Prostate gland (tissue), 2 donors: ENCODE measurements at regions not wholly inside any gene's neighbourhood (a gene's known extent, or its start where the extent isn't known, plus 50 kb on each side); places are given as distances from the start of the nearest gene placed in this dataset.

Source experiments
- DNase-seq: peaks from one replicate; pipeline ENCODE4 v3.0.0-alpha.2; 2019; ENCODE audit warnings: low spot score
- H3K27ac ChIP-seq, 2 donors: fragments of 200-600 bp; sonication (generic); 2 replicates each; pipeline ENCODE4 v1.5.1; 2017 to 2019
- H3K27me3 ChIP-seq: fragments of 200-600 bp; sonication (generic); replicated peaks from 2 replicates; pipeline ENCODE4 v1.5.1; 2019; ENCODE audit not compliant: insufficient read depth
- H3K36me3 ChIP-seq, 2 donors: fragments of 200-600 bp; sonication (generic); 1 replicate in 1 of 2; 2 replicates in 1 of 2; pipeline versions ENCODE4 v1.5.1 to v1.8.1; 2017 to 2019
- H3K4me1 ChIP-seq: fragments of 200-600 bp; sonication (generic); replicated peaks from 2 replicates; pipeline ENCODE4 v1.5.1; 2019
- H3K4me3 ChIP-seq, 2 donors: fragments of 200-600 bp; sonication (generic); 2 replicates each; pipeline ENCODE4 v1.5.1; 2017 to 2019
- H3K9me3 ChIP-seq: fragments of 200-600 bp; sonication (generic); 2 replicates; pipeline ENCODE4 v1.5.1; 2017
- POLR2A ChIP-seq: fragments of 450-650 bp; IDR thresholded peaks from one replicate; pipeline ENCODE4 v1.6.1; 2016; ENCODE audit warnings: antibody characterized with exemption, mild to moderate bottlenecking
- POLR2AphosphoS5 ChIP-seq: sonication (generic); formaldehyde crosslinking; IDR thresholded peaks from one replicate; pipeline ENCODE4 v1.6.1; 2017; ENCODE audit warnings: antibody characterized with exemption
- WGBS: methylation state at CpG from one replicate; pipeline ENCODE4 v1.1.5; 2018; 5-methylcytosine and 5-hydroxymethylcytosine counted together
- intact Hi-C: fragments of 100-400 bp; cut with DNase I; formaldehyde crosslinking; loops from one replicate; pipeline ENCODE4 v1.14.2; 2022
- TF ChIP-seq, protein P1 (sequence below), 4 experiments: fragments of 200-600 bp in 2 of 4; fragments of 450-650 bp in 2 of 4; sonication (generic) in 2 of 4; IDR thresholded peaks; 1 replicate in 3 of 4; 2 replicates in 1 of 4; pipeline ENCODE4 v1.5.1; 2016 to 2019; ENCODE audit warnings: antibody characterized with exemption in 4 of 4, mild to moderate bottlenecking in 2 of 4, moderate library complexity in 2 of 4

DNA sequence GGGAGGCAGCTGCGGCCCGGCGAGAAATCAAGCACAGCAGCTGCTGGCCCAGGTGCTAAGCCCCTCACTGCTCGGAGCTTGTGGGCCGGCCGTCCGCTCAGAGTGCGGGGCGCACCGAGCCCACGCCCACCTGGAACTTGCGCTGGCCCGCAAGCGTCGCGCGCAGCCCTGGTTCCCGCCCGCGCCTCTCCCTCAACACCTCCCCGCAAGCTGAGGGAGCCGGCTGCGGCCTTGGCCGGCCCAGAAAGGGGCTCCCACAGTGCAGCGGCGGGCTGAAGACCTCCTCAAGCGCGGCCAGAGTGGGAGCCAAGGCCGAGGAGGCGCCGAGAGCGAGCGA lies 92.9 kb downstream of the HAPSTR1 start:
- TF ChIP-seq POLR2A: no peak
- TF ChIP-seq, protein P1, sequence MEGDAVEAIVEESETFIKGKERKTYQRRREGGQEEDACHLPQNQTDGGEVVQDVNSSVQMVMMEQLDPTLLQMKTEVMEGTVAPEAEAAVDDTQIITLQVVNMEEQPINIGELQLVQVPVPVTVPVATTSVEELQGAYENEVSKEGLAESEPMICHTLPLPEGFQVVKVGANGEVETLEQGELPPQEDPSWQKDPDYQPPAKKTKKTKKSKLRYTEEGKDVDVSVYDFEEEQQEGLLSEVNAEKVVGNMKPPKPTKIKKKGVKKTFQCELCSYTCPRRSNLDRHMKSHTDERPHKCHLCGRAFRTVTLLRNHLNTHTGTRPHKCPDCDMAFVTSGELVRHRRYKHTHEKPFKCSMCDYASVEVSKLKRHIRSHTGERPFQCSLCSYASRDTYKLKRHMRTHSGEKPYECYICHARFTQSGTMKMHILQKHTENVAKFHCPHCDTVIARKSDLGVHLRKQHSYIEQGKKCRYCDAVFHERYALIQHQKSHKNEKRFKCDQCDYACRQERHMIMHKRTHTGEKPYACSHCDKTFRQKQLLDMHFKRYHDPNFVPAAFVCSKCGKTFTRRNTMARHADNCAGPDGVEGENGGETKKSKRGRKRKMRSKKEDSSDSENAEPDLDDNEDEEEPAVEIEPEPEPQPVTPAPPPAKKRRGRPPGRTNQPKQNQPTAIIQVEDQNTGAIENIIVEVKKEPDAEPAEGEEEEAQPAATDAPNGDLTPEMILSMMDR (IDR thresholded peaks at IDR 0.05): no peak
- no peak for TF ChIP-seq POLR2AphosphoS5
- Histone ChIP-seq H3K4me1 (no peaks in the 10 kb centered on the region), H3K27me3 (no peaks in the 10 kb centered on the region), H3K4me3 (no peak overlapping the region), H3K27ac (no peak overlapping the region), H3K36me3 (no peaks in the 10 kb centered on the region), H3K9me3 (no peaks in the 10 kb centered on the region)
- 96% methylated on average over 20 of the region's 33 CpGs for WGBS
- DNase-seq: no peak
- intact Hi-C loops: no loop called here

DNA sequence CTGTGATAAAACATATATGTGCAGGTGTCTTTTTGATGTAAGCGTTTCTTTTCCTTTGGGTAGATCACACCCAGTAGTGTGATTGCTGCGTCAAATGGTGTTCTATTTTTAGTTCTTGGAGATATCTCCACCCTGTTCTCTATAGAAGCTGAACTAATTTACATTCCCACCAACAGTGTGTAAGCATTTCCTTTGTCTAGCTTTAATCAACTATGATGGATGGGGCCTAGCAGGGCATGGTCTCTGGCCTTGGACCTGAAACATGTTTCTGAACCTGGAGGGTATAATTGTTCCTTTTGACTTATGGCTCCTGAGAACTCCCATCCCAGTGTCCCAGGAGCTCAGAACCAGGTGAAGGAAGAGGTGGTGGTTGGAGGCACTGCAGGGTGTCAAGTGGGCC lies 93.9 kb downstream of the HAPSTR1 start:
- intact Hi-C loops: no loop called here
- H3K9me3 ChIP-seq: no peaks in the 10 kb centered on the region
- 95% methylated on average over 2 of the region's 2 CpGs for WGBS

DNA sequence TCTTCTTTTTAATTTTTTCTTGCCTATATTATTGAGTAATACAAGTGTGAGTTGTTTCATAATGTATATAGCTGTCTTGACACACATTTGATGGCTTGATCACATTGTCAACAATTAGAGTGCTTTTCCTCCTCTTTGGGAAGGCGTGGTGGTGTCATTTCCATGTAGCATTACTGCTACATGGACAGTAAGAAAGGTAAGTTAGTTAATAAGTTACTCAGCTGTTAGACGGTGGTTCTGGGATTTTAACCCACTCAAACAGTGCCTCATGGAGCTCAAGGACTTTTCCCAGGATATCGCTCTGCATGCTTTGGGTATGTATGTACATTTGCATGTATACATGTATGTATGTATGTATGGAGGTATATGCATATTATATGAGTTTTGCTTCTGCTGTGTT lies 94.6 kb downstream of the HAPSTR1 start:
- no peaks in the 10 kb centered on the region for H3K9me3 ChIP-seq
- no peaks in the 10 kb centered on the region for H3K36me3 ChIP-seq
- intact Hi-C loops: no loop called here
- DNase-seq: no peak
- WGBS: 75% methylated on average over 3 of the region's 3 CpGs
- H3K27me3 ChIP-seq: no peaks in the 10 kb centered on the region
- H3K4me1 ChIP-seq: no peaks in the 10 kb centered on the region
- TF ChIP-seq, protein P1 (IDR thresholded peaks at IDR 0.05): no peak
- TF ChIP-seq POLR2A (no peak), POLR2AphosphoS5 (no peak)
- no peak overlapping the region for H3K4me3 ChIP-seq
- no peak overlapping the region for H3K27ac ChIP-seq

More for the DNA sequence above, 93.9 kb downstream of the HAPSTR1 start:
- Histone ChIP-seq H3K27me3 (no peaks in the 10 kb centered on the region), H3K36me3 (no peaks in the 10 kb centered on the region), H3K4me3 (no peak overlapping the region), H3K4me1 (no peaks in the 10 kb centered on the region), H3K27ac (no peak overlapping the region)
- no peak for TF ChIP-seq POLR2AphosphoS5
- TF ChIP-seq POLR2A: no peak
- TF ChIP-seq, protein P1 (IDR thresholded peaks at IDR 0.05): no peak
- DNase-seq: no peak

DNA sequence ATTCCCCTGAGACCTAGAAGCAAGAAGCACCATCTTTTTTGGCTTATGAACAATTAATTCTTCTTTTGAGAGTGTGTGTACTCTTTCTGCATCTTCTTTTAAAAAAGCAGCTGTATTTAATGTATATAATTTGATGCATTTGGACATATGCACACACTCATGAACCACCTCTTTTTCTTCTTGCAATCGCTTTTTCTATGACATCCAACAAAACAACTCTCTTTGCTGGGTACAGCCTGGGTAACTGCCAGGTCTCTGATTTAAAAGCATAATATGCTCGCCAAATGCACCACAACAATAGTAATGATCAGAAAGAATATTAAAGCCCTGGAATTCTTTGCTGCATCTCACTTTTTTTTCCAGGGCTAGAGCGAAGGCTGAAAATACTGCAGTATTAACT lies 97.3 kb downstream of the HAPSTR1 start:
- Histone ChIP-seq H3K36me3 (no peaks in the 10 kb centered on the region), H3K27ac (no peak overlapping the region), H3K4me1 (no peaks in the 10 kb centered on the region), H3K27me3 (no peaks in the 10 kb centered on the region), H3K4me3 (no peak overlapping the region), H3K9me3 (no peaks in the 10 kb centered on the region)
- intact Hi-C loops: no loop called here
- no peak for DNase-seq
- 42% methylated on average over 3 of the region's 3 CpGs for WGBS
- no peak for TF ChIP-seq POLR2AphosphoS5
- TF ChIP-seq POLR2A: no peak
- TF ChIP-seq, protein P1 (IDR thresholded peaks at IDR 0.05): no peak

DNA sequence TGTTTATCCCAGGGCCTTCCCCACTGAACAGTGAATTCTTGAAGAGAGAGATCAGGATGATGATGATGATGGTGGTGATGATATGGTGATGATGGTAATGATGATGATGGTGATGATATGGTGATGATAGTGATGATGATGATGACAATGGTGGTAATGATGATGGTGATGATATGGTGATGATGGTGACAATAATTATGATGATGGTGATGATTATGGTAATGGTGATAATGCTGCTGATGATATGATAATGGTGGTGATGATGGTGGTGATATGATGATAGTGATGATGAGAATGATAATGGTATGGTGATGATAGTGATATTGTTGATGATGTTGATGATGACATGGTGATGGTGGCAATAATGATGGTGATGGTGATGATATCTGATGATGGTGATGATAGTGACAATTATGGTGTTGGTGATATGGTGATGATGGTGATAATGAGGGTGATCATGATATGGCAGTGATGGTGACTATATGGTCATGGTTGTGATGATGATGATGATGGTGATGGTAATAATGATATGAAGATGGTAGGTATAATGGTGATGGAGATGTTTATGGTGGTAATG lies 99.9 kb downstream of the HAPSTR1 start:
- H3K36me3 ChIP-seq: no peaks in the 10 kb centered on the region
- intact Hi-C loops: no loop called here
- no peak overlapping the region for H3K27ac ChIP-seq
- no peak for DNase-seq
- no peaks in the 10 kb centered on the region for H3K27me3 ChIP-seq
- TF ChIP-seq POLR2AphosphoS5 (no peak), POLR2A (no peak)
- TF ChIP-seq, protein P1 (IDR thresholded peaks at IDR 0.05): no peak
- no peaks in the 10 kb centered on the region for H3K9me3 ChIP-seq
- H3K4me3 ChIP-seq: no peak overlapping the region
- H3K4me1 ChIP-seq: no peaks in the 10 kb centered on the region
